RWPE1 (cell line): ENCODE measurements at regions not wholly inside any gene's neighbourhood (a gene's known extent, or its start where the extent isn't known, plus 50 kb on each side); places are given as distances from the start of the nearest gene placed in this dataset.

ENCODE experiments used
- CTCF ChIA-PET: fragments of 350-600 bp; sonication (Branson Sonifier 250); formaldehyde crosslinking; extraction: SDS; loops from one replicate; lab custom pipeline; 2021; lab: Yijun Ruan, JAX
- POLR2A ChIA-PET: fragments of 400-600 bp; formaldehyde crosslinking; extraction: SDS; loops from one replicate; lab custom pipeline; 2020; ENCODE audit warnings: antibody characterized with exemption; ENCODE audit not compliant: low non-redundant PET; lab: Yijun Ruan, JAX
- DNase-seq: peaks from one replicate; pipeline ENCODE4 v3.0.0; 2012; ENCODE audit warnings: low spot score
- H3K27ac ChIP-seq: fragments of 450-650 bp; 2 replicates; pipeline ENCODE4 v1.5.1; 2017
- CTCF ChIP-seq: fragments of 450-650 bp; conservative IDR thresholded peaks from 2 replicates; pipeline ENCODE4 v1.5.1; 2017; ENCODE audit warnings: low read depth, mild to moderate bottlenecking

GRCh38 chr6:104166055-104166668 lies 693.6 kb downstream of the HACE1 start:
- TF ChIP-seq CTCF, result no peak
- ChIA-PET POLR2A (no interaction called here), CTCF (no interaction called here)
- no peak overlapping the region for H3K27ac ChIP-seq
- no peak for DNase-seq

GRCh38 chr6:104162036-104162669 lies 697.6 kb downstream of the HACE1 start:
- no peak for DNase-seq
- no peak overlapping the region for H3K27ac ChIP-seq
- no peak for TF ChIP-seq CTCF
- ChIA-PET POLR2A (no interaction called here), CTCF (no interaction called here)

GRCh38 chr6:104159045-104159618 lies 700.6 kb downstream of the HACE1 start:
- no peak for DNase-seq
- TF ChIP-seq CTCF, result no peak
- POLR2A ChIA-PET, result no interaction called here
- CTCF ChIA-PET, result no interaction called here
- no peak overlapping the region for H3K27ac ChIP-seq

GRCh38 chr6:104143757-104144156 lies 716.0 kb downstream of the HACE1 start:
- DNase-seq, result no peak
- CTCF ChIA-PET, result no interaction called here
- POLR2A ChIA-PET, result no interaction called here
- TF ChIP-seq CTCF, result no peak
- H3K27ac ChIP-seq, result no peak overlapping the region

- no peak overlapping the region for H3K27ac ChIP-seq
- TF ChIP-seq CTCF, result no peak
- POLR2A ChIA-PET, result no interaction called here
- DNase-seq, result no peak
- CTCF ChIA-PET, result no interaction called here
These were observed 724.8 kb downstream of the HACE1 start for GRCh38 chr6:104134876-104135275.

- H3K27ac ChIP-seq, result no peak overlapping the region
- TF ChIP-seq CTCF, result no peak
- no peak for DNase-seq
- POLR2A ChIA-PET, result no interaction called here
- CTCF ChIA-PET, result no interaction called here
These were observed 729.4 kb downstream of the HACE1 start for GRCh38 chr6:104130343-104130742.
